Pulmonary artery endothelial cell (primary cell): ENCODE measurements at regions not wholly inside any gene's neighbourhood (a gene's known extent, or its start where the extent isn't known, plus 50 kb on each side); places are given as distances from the start of the nearest gene placed in this dataset.
"Not testable (repeated sequence)": the region's sequence is repeated elsewhere in the genome, so short reads cannot be mapped to it uniquely, and the experiment has no call there.

Experiments
- DNase-seq: peaks from one replicate; pipeline ENCODE4 v3.0.0-alpha.2; 2011; ENCODE audit warnings: low read depth, low spot score

DNA sequence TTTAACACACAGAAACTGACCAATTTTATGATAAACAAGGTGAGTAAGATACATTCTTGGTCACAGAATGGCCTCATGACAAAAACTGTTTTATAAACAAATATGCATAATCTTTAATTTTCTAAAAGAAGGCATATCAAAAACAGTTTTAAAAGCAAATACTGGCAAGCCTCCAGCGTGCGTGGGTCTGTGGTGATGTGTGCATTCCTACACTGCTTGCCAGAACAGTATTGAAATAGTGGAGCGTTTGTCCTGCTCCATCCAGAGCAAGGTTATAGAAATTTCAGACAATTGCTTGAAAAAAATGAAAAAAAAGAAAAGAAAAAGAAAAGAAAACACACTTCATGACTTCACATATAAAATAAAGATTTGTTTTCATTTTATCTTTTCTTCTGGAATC, 140.9 kb downstream of the MZT1 start:
- DNase-seq: no peak

DNA sequence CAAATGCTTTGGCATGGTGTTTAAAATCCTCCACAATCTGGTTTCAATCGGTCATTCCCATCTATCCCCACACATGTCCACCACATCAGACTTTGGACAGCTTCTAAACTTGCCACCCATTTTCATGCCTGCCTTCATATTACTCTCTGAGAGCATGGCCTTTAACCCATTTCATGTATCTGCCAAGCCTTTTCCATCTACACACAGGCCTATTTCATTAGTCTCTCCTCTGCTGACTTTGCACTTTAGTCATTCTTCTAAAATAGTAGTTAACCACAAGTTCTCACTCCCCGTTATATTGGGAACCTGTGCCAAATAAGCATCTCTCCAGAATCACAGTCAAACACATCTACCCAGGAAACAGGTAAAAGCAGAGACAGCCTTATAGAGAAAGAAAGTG, 142.2 kb downstream of the MZT1 start:
- no peak for DNase-seq

DNA sequence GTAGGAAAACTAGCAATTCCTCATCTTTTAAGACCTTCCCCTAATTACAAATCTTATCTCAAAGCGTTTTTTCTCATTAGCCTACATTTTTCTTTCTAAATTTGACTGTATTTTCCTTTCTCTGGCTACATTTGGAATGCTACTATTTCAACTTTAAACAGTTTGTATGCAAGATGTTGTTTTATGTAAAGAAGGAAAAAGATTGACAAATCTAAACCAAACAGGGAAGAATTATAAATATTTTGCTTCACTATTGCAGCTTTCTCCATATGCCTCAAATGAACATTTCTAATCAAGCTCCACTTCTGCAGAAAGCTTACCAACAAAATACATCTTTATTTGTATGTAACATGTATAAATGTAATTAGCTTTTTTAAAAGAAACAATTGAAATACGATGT, 156.2 kb downstream of the MZT1 start:
- no peak for DNase-seq

- DNase-seq: no peak
Observed at GRCh38 chr13:72570019-72570418, 157.4 kb downstream of the MZT1 start.

DNA sequence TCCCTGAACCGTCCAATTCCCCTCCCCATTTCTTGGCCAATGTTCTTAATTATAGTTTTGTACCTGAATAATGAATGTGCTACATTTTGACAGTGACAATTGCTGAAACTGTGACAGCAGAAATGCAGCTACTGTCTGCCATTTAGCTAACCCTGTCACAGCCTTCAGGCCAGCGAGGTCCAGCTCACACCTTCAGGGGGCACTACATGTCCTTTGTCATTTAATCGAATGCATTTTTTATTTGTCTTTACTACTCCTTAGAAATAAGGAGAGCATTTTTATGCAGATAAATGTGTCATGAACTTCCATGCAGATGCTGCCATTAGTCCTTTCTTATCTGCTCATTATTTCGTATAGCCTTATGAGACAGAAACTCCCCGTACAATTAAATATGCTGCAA, 159.9 kb downstream of the MZT1 start:
- no peak for DNase-seq

GRCh38 chr13:72566526-72566925, 160.9 kb downstream of the MZT1 start:
- DNase-seq: no peak

DNA sequence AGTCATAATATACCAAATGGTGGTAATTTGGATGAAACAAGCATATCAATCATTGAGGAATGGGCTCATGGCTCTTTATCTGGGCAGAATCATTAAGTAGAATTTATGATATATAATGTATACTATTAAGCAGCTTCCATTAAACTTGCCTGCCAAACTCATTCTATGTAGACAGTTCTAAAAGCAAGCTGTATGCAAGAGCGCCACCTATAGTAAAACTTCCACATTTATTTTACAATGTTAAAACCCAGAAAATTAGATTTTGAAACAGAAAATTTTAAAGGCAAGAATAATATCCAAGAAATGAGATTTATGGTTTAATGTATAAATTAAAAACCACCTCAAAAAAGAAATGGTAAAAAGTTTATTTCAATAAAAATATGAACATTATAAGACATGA, 161.5 kb downstream of the MZT1 start:
- DNase-seq: no peak

GRCh38 chr13:72562686-72563085, 164.7 kb downstream of the MZT1 start:
- no peak for DNase-seq

DNA sequence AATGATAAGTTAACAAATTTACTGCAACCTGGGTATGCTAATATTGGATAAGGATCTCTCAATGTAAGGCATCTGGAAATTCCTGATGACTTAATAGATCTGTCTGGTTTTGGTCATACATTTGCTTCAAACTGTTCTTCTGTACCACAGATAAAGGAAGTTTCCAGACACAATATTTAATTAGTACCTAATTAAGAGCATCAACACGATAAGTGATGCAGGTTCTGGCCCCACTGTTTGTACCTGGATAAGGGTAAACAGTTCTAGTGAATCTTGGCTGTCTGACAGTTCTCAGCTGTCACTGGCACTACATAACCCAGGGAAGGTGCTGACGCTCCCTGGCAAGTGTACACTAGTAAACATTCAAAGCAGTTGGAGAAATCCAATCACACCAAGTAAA, 165.6 kb downstream of the MZT1 start:
- DNase-seq: no peak

DNA sequence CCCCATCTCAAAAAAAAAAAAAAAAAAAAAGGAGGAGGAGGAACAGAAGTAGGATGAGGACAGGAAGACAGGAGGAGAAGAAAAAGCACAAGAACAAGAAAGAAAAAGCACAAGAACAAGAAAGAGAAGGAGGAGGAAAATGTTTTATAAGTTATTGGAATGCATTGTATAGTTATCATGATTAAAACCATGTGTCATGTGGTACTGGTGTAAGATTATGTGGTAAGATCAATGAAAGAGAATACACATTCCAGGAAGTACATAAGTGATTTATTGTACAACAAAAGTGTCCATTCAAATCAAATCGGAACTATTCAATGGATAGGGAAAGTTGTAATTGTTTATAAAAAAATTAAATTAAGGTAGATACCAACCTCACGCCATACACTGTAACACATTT, 167.7 kb downstream of the MZT1 start:
- DNase-seq: no peak

DNA sequence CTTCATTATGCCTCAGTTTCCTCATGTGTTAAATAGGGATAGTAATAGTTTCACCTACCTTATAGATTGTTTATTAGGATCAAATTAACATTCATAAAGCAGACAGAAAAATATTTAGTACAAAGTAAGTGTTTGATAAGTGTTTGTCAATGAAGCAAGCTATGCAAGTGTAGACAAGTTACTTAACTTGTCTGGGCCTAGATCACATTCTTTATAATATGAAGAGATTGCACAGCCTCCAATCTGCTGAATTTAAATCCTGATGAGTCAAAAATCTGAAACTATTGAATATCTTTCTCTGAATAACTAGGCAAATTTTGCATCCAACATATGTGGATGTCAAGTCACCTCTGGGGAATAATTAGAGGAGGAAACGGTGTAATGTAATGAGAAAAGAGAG, 170.5 kb downstream of the MZT1 start:
- no peak for DNase-seq

DNA sequence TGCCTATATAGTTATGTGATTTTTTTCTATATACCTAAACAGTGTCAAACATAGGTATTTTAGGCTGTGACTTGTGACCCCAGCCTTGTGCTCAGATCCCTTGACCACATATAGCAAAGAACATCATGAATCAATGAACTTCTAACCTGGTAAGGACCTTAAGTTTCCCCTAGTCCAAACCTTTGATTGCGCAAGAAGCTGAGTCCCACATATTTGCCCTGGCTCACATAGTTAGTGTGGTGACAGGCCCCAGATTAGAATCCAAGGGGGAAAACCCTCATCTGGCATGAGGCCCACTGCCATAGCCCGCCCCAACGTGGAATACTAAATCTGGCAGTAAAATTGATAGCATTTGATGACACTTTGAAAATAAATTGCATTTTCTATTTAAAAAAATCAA, 171.8 kb downstream of the MZT1 start:
- no peak for DNase-seq

DNA sequence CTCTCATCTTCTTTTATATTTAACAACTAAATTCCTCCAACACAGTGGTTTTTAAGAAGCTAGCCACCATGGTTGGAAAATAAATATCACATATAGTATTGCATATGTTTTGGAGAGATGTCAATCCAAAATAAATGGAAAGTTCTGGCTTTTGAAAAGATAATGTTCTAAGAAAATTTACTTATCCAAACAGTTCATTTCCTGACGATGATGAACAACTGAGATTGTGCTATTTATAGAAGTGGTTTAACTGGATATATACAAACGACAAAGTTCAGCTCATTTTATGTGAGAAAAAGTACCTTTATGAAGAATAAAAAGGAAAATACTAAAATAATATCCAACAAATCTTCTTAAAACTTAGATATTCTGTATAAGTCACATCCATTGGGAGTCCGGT, 174.7 kb downstream of the MZT1 start:
- no peak for DNase-seq

- DNase-seq: not testable (repeated sequence)
Observed at GRCh38 chr13:72545895-72546294, 181.5 kb downstream of the MZT1 start.

DNA sequence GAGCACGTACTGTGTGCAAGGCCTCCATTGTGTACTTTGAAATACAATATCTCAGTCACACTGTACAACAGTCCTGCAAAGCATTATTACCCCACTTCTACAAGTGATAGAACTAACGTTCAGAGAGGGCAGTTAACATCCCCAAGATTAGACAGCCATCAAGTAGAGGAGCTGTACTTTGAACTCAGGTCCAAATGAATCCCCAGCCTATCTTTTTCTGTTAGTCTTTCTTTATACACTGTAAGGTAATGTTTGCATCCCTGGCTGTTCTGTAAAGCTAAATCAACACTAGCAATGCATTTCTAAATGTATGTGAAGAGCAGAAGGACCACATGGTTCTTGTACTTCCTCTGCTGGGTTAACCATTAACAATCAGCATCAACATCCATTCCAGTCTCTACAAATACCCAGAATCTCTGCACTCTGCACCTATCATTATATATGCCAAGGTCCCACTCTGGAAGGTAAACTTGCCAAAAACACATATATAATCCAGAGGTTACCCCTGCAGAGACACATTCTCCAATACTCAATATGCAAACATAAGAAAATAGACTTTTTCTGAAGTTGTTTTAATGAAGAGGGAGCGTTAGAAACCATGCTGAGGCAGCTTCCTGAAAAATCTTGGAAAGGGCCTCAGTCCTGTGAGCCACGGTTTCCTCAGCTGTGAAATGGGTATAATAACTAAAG, 182.3 kb downstream of the MZT1 start:
- no peak for DNase-seq

DNA sequence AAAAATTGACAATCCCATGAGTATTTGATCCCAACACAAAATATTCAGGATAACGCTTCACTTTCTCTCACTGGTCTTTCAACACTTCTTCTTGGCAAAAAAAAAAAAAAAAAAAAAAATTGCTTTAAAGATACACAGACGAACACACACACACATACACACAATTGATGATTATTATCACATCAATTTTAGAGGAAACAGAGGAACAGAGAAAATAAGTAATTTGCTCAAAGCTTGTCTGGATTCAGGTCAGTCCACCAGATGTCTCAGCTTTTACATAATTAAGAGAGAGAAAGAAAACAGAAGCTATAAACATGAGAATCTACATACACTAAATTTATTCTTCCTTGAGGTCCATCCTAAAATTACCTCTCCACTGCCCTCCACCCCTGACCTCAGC, 183.4 kb downstream of the MZT1 start:
- no peak for DNase-seq

DNA sequence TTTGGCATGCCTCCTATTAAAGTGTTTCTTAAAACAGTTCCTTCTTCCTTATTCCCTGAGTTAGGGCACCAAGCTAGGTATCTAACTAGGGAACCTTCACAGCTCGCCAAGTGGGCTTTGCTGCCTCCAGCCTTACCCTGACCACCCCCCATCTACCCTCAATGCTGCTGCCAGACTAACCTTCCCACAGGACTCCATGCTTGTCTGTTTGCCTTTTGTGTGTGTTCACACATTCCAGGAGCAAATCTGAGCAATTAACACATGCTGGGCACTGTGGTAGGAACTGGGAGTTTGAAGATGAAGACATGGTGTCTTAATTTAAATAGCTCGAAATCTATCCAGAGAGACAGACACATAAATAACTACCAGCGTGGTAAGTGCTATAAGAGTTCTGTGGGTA, 185.2 kb downstream of the MZT1 start:
- DNase-seq: no peak

- DNase-seq: no peak
Observed at GRCh38 chr13:72541674-72542073, 185.8 kb downstream of the MZT1 start.

- no peak for DNase-seq
Observed at GRCh38 chr13:72540881-72541280, 186.5 kb downstream of the MZT1 start.

GRCh38 chr13:72539925-72540324, 187.5 kb downstream of the MZT1 start:
- DNase-seq: no peak

GRCh38 chr13:72537782-72538181, 189.6 kb downstream of the MZT1 start:
- no peak for DNase-seq

DNA sequence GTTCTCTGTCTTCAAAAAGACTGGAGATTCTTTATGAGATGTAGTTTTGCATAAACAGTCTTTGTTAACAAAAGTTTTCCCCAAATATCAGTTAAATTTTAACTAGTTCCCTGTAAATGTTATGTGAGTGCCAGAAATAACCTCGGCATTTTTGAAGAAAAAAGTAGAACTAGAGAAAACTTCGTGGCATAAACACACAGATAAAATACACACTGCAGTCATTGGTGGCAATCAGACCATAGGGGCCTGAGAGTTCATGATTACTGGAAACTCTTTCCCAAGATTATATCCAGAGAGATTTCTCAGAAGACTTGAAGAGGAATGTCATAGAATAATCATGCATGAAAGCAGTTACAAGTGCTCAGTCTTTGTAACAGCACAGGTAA, 190.0 kb downstream of the MZT1 start:
- no peak for DNase-seq

GRCh38 chr13:72536714-72537394, 190.6 kb downstream of the MZT1 start:
- DNase-seq: no peak
